ENCODE measurements at regions not wholly inside any gene's neighbourhood (a gene's known extent, or its start where the extent isn't known, plus 50 kb on each side); places are given as distances from the start of the nearest gene placed in this dataset.
"Not testable (repeated sequence)": the region's sequence is repeated elsewhere in the genome, so short reads cannot be mapped to it uniquely, and the experiment has no call there.

DNA sequence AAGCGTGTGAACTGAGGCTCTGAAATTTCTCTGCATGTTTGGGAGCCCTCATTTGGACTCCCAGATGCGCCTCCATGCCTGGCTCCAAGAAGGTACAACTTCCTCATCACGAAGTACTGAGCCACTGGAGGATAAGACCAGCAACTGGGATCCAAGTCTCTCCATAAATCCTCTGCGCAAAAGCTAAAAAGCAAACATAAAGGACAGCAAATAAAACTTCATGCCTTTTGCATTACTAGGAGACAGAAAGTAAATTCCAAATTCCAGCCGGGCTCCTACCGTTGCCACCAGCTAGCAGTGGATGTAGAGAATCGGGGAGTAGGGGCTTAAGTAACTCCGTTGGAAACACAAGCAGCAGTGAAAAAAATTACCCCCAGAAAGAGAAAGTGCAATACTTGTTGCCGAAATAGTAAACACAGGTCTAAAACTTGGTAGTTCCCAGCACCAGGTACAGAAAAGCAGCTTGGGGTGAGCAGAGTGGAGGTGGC lies 477.1 kb upstream of the TENM3 start:
- no peak for DNase-seq

DNA sequence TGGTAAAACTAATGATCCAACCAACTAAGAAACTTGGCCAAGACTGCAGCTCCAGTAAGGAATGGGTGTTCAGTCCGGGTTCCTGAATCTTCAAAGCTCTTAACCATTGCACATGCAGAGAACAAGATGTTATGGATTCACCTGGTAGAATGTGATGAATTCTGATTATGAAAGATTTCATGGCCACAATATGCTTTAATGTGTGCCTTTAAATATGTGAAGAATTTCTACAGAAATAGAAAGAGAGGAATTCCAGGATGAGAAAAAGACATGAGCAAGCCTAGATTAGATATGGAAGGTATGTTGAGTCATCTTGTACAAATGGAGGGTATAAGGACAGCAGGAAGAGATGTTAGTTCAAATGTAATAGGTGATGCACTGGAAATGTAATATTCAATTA lies 472.2 kb upstream of the TENM3 start:
- no peak for DNase-seq

DNA sequence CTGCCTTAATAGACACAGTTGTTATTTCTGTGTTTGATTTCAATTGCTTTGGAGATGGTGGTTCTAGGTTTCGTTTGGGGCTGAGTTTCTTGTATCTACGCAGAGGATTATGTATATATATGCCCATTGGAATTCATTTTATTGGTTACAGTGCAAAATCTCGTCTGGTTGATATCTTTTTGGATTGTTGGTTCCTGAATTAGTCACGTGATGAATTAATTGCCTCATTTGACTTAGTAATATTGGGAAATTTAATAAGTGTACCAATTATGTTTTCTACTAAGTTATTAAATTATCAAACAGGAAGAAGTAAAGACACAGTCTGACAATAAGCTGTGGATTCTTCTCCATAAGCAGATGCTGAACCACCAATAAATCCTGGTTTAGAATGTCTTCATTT lies 467.9 kb upstream of the TENM3 start:
- DNase-seq: no peak

DNA sequence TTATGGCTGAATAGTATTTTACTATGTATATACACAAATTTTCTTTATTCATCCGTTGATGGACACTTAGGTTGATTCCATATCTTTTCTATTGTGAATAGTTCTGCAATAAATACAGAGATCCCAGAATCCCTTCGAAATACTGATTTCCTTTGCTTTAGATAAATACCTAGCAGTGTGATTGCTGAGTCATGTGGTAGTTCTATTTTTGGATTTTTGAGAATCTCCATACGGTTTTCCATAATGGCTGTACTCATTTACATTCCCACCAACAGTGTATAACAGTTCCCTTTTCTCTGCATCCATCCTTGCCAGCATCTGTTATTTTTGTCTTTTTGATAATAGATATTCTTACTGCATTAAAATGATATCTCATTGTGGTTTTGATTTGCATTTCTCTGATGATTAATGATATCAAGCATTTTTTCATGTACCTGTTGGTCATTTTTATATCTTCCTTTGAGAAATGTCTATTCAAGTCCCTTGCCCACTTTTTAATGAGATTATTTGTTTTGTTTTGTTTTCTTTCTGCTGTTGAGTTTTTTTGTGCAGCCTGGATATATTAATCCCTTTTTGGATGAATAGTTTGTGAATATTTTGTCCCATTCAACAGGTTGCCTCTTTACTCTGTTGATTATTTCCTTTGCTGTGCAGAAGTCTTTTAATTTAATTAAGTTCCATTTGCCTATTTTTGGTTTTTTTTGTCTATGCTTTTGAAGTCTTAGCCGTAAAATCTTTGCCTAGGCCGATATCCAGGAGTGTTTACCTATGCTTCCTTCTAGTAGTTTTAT lies 466.7 kb upstream of the TENM3 start:
- no peak for DNase-seq

DNA sequence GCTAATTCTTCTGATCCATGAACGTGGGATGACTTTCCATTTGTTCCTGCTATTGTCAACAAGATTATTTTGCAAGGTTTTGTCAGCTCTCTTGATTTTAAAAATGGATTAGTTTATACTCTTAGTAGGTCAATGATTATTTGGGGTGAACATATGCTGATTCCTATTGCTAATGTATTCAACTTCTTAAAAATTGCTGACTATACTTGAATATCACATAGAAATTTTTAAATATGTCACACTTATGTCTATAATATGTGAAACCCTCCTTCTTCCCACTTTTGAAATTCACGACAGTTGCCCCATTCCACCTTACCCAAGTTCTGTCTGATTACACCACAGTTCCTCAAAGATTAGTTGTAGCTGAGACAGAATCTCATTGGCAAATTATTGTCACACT lies 465.7 kb upstream of the TENM3 start:
- no peak for DNase-seq

DNA sequence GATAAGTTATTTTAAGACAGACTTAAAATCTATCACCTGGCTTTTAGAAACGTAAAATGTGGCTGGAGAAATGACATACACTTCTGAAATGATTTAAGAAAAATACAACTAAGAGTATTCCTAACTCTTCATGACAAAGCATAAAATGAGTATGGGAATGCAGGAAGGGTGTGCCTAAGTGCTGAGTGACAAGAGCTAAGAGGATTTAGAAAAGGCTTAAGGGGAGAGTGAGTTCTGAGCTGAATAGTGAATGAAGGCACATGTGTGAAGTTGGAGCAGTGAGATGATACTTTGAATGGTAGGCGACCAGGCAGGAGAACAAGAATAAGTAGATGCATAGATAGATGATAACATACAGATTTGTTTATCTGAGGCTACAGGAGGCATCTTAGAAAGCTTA lies 458.3 kb upstream of the TENM3 start:
- DNase-seq: no peak

DNA sequence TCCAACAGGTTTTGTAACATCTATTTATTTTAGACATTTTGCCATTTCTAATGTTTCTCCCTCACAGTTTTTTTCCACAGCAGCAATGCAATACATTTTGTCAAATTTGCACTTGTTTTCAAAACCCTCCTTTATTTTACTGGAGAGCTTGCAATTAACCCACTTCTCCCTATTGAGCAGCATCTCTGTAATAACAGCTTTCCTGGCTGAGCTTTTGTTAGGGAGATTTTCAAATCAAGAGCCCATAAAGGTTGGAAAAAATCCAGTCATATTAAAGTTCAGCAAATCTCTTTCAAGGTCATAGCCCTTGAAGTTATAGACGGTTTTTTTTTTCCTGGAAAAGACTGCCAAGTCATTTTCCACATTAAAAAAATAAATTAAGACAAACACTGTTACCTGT lies 450.6 kb upstream of the TENM3 start:
- DNase-seq: no peak

DNA sequence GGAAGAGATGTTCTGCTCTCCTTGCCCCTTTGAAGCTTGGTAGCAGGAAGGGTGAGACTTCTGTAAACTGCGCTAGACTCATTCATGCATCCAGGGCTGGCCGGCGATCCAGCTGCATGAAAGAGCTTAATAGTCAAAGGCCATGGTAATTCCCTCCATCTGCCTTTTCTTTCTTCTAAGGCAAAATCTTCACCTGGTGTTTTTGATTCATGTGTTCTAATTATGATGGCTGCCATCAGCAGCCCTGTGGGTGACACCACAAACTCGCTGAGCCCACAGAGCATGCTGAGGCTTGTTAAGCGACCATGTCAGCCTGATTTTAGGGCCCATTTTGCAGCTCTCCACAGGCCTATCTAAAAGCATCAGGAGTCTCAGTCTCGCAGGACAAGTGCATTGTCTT lies 450.1 kb upstream of the TENM3 start:
- no peak for DNase-seq

DNA sequence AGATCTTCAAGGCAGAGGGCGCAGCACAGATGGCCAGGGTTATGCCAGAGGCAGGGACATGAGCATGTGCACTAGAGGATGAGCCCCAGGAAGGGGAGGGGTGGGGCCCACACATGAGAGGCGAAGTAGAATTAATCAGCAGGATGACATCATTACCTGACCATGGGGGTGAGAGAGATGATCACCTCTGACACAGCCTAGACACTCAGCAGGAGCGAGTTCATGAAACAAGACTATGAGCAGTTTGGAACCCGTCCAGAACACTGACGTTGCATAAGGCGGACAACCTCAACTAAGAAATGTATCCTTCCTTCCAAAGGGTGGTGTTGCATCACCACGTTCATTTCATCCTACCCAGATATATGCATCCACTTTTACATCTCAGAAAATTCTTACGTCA lies 446.7 kb upstream of the TENM3 start:
- DNase-seq: no peak

DNA sequence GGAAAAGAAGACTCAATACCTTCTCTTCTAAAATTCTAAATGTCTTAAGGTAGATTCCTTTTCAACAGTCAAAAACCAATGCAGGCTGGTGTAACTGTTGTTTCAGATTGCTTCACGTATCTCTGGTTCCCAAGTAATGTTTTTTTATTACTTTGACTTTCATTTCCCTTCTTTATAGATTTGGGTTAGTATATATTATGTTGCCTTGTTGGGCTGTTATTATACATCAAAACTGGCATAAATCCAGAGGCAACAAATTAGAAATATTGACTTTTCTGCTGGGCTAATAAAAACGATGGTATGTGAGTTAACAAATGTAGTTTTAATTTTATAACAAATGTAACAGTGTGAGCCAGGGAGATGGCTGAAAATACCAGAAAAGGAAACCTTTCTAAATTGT lies 444.7 kb upstream of the TENM3 start:
- DNase-seq: no peak

DNA sequence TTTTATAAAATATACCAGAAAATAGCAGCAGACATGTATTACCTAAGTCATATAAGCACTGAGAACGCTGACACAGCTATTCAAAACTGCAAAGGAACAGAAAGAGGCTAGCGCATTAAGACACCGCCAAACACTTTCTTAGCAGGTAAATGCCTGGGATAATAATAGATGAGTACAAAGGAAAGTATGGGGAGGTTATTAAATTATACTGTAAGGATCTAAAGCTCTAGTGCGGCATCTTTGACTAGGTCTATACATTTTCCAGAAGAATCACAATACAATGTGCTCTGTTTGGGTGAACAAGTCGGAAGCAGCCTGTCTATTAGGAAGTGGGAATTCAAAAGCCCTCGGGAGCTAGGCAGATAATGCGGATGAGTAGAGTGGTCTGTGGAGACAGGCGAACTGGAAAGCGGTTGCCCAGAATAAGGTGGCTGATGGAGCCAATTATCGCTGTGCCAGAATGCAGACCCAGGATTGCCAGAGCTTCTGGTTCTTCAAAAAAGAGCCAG lies 443.6 kb upstream of the TENM3 start:
- DNase-seq: no peak

DNA sequence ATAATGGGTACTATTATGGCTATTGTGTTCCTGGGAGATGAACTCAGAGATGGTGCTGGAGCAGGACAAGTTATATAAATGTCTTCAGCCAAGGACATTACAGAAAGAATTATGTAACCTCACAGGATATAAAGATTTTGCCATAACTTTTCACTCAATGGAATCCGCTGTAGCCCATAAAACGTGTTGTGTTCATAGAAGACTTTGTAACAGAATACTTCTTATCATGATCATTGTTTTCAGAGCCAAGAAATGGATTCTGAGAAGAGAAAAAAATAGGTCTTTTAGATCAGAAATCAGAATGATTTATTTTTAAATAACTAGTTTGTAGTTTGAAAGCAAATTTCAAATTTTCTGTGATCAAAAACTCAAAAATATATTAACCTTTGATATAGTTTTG lies 441.0 kb upstream of the TENM3 start:
- DNase-seq: no peak

DNA sequence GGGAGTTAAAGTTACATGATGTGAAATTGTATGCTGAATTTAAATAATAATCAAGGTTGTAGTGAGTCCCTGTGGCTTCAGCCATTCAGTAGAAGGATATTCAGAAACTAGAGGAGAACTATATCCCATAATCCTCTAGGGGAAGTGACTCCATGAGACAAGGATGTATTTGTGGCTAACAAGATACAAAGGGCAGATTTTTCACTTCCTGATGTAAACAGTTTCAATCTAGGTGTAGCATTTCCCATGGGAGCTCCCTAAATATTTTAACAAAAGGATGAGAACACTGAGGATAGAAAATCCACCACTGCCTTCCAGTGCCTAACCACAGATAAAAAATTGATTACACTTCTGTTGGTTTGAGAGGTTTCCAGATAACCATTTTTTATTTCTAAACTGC lies 435.4 kb upstream of the TENM3 start:
- no peak for DNase-seq

DNA sequence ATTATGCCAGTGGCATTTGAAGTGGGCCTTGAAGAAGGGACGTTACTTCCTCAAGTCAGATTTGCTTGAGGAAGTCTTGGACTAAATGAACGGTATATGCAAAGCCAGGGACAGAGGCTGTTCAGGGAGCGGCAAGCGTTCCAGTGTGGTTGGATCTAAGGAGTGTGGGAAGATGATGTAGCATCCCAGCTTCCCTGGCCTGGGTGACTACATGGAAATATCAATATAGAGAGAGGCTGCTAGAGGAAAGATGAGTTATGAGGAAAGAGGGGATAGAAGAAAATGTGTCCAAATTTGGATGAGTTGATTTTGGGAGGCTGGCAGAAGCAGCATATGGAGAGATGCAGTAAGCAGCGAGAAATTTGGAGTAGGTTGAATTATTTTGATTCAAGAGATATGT lies 432.5 kb upstream of the TENM3 start:
- DNase-seq: no peak

DNA sequence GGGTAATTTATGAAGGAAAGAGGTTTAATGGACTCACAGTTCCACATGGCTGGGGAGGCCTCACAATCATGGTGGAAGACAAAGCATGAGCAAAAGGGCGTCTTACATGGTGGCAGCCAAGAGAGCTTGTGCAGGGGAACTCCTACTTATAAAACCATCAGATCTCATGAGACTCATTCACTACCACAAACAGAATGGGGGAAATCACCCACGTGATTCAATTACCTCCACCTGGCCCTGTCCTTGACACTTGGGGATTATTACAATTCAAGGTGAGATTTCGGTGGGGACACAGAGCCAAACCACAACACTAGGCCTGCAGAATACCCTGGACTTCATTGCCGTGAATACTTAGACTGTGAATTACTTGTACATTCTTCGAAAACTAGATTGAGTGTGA lies 431.7 kb upstream of the TENM3 start:
- DNase-seq: not testable (repeated sequence)

DNA sequence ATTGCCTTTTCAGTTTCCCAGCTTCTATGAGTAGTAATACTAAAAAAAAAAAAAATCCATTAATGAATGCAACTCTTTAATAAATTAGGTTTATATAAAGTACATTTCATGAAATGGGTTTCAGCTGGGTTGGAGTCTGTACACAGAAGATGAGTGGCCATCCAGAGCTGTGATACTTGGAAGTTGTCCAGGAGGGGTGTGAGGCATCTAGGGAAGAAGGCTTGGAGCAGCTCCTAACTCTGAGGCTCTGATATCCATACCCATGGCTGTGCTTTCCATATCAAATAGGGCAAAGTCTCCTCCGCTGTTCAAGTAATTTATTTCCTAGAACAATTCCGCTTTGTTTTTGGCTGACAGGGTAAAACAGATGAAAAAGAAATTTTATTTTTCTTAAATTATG lies 423.3 kb upstream of the TENM3 start:
- DNase-seq: no peak

DNA sequence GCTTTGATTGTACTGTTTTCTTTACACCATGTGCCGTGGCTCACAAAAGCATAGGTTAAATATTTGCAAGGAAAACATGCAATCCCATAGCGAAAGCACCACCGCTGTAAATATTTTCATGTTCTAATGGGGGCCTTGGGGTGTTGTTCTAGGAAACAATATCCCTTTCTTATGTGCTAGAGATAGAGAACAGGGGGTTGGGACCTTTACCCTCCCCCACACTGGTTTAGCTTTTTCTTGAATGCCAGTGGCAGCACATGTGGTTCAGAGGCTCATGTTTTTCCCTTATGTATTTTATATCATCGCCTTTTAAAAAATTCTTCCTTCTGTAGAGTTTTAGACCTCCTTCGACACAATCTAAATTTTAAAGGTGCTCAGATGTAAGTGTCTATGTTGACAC lies 422.6 kb upstream of the TENM3 start:
- DNase-seq: no peak

DNA sequence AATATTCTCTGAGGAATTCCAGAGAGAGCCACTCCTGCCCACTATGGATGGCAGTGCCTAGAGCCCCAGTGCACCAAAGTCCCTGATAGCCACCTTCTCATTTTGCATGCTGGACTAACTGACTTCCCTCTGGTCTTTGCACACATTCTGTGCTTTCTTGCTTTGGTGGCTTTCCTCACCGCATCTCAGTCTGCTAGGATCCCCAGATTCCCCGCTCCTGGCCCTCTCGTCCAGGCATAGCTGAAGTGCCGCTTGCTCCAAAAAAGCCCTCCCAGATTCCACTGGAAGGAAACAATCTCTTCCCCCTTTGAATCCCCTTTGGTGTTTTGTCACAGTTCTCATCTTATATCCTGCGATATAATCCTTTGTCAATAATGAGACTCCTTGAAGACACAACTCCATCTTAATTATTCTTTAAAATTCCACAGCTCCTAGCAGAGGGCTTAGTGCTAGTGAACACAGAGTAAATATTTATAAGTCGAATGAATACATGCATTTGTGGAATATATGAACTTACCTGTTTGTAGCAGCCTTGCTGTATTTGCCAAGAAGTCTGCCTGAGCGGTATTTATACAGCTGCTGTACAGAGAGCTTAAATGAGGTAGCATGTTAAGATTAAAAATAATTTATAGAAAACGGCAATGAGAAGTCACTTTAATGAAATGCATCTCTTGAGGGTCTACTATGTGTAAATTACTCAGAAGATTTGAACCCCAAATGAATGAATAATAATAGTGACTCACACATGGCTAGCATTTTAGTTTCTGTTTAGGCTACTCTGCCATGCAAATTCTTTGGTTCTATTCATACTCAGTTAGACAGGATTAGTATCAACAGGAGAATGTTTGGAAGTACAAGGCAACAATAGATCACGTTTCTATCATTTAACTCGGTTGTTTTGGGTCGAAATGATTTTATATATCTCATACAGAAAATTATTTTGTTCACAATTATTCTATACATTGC lies 421.9 kb upstream of the TENM3 start:
- no peak for DNase-seq

DNA sequence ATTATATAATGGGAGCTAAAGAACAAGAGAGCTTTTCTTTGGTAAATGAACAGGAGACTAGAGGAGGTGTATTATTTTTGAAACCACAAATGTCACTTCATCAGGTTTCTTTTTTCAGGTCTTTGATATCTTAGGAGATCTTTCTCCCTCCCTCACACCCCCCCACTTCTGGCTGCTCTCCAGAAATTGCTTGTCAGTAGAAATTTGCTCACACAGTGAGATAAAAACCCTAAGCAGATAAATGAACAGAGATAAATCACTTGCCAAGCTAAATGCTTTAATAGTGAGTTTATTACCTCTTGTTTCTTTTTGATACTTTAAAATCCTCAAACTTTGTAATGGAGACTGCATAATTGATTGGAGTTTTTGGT lies 421.2 kb upstream of the TENM3 start:
- DNase-seq: no peak

DNA sequence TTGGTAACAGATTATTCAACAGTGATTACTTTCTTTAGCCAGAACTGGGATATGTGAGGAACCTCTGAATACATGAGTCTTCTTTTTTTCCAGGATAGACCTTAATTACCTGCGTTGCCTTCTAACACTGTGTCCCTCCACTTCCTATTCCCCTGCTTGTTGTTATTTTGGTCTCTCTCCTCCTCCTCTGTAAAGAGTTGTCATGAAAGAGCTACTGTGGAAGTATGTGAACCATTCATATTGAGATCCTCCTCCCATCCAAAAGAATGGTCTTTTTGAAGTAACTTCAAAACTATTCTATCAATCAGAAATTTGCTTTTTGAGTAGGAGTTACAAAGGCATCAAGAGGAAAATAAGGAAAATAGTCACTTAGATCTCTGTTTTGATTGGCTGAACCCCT lies 420.0 kb upstream of the TENM3 start:
- no peak for DNase-seq

DNA sequence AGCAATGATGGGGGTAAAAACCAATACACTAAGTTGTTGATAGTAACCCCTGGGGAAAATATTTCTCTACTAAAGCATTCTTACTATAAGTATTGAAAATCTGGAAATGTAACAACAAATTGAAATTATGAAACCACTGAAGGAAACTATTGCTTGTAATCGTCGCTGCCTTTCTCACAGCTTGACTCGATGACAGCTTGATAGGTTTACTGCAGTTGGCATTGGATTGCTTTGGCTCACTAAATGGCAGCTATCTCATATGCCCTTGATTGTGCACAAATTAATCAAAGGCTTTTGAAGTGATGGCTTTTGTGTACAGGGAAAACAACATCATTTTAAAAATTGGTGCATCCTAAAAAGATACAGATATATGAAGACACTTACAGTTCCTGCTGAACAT lies 419.6 kb upstream of the TENM3 start:
- DNase-seq: no peak

DNA sequence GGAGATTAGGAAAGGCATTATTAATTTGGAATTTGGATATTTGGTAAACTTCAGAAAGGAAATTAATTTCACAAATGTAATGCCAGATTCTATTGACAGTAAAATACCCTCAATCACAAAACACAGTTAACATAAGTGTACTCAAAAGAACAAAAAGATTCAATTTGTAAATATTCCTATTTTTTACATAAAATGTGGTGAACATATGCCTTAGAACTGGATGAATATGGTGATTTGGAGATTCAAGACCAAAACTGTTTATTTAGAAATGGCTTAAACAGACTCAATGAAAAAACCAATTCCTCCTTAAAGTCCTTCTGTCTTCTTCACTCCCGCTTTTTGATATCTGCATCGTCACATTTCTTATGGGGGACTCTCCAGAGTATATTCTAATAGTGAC lies 417.6 kb upstream of the TENM3 start:
- no peak for DNase-seq

DNA sequence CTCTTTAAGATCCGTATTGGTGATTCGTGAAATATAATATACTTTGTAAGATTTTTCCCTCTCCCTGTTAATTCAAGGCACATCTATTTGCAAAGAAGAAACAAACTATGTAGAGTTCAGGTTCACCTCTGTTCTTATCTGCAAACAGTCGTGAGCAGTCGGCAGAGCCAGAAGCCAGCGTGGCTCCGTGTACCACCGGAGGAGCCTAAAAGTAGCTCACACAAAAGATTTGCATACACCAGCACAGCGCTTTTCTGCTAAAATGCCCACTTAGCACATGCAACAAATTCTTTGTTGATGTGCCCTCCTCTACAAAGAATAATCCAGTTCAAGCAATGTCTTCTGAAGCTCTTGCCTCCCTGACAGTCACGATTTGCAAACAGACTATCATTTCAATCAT lies 416.0 kb upstream of the TENM3 start:
- DNase-seq: no peak
